HepG2 (cell line): ENCODE measurements at regions not wholly inside any gene's neighbourhood (a gene's known extent, or its start where the extent isn't known, plus 50 kb on each side); places are given as distances from the start of the nearest gene placed in this dataset.

Source experiments
- ATAC-seq: fragments of 200-7000 bp; cut with Tn5 transposase; 3 replicates; pipeline ENCODE4 v1.9.1; 2020; ENCODE audit warnings: mild to moderate bottlenecking, moderate library complexity
- BruUV-seq: library from RNA; stranded (reverse); fragments of 400-500 nt; replicated peaks from 2 replicates; lab custom pipeline; 2021; lab: Mats Ljungman, UMichigan
- CTCF ChIA-PET: fragments of 300-600 bp; formaldehyde crosslinking; extraction: SDS; loops from one replicate; lab custom pipeline; 2021; ENCODE audit warnings: low total read pairs, inconsistent platforms, low intra/inter-chr PET ratio; lab: Yijun Ruan, JAX
- POLR2A ChIA-PET: fragments of 350-600 bp; sonication (Branson Sonifier 250); formaldehyde crosslinking; loops from one replicate; lab custom pipeline; 2020; ENCODE audit warnings: antibody characterized with exemption, inconsistent platforms; lab: Yijun Ruan, JAX
- DNase-seq: peaks from one replicate; pipeline ENCODE4 v3.0.0-alpha.2; 2015; ENCODE audit warnings: low spot score
- FAIRE-seq: peaks from 3 replicates; lab custom pipeline; 2011; peaks lifted over from hg19 to GRCh38; lab: Jason Lieb, UNC
- H2AFZ ChIP-seq: one replicate; pipeline ENCODE4 v1.6.1; 2011; ENCODE audit warnings: low read length, inconsistent platforms
- H3K27ac ChIP-seq: fragments of 300-600 bp; 3 replicates; pipeline ENCODE4 v1.8.0; 2011; ENCODE audit warnings: mixed run types, mild to moderate bottlenecking, mixed read lengths, low read length, inconsistent platforms; ENCODE audit not compliant: insufficient read depth; ENCODE audit errors: extremely low read length
- H3K27me3 ChIP-seq, 2 experiments: fragments of 200-600 bp in 1 of 2; 2 replicates in 1 of 2; 3 replicates in 1 of 2; pipeline versions ENCODE4 v1.6.0 to v1.8.0; 2011; ENCODE audit warnings: low read length in 2 of 2, mild to moderate bottlenecking in 2 of 2, moderate library complexity in 2 of 2, inconsistent platforms in 1 of 2; ENCODE audit not compliant: insufficient read depth in 2 of 2, control insufficient read depth in 1 of 2
- H3K36me3 ChIP-seq, 2 experiments: fragments of 200-600 bp in 1 of 2; replicated peaks in 1 of 2; 2 replicates in 1 of 2; 3 replicates in 1 of 2; pipeline versions ENCODE4 v1.5.1 to v1.8.0; 2011; ENCODE audit warnings: low read length in 2 of 2, inconsistent platforms in 1 of 2; ENCODE audit not compliant: insufficient read depth in 2 of 2, control insufficient read depth in 1 of 2
- H3K4me1 ChIP-seq: 2 replicates; pipeline ENCODE4 v1.5.1; 2012; ENCODE audit warnings: low read length, inconsistent platforms; ENCODE audit not compliant: insufficient read depth
- H3K4me2 ChIP-seq: 2 replicates; pipeline ENCODE4 v1.6.0; 2011; ENCODE audit warnings: low read depth, low read length, inconsistent platforms
- H3K4me3 ChIP-seq, 3 experiments: fragments of 200-600 bp in 1 of 3; sonication (generic), shearing (Covaris generic) in 1 of 3; replicated peaks in 1 of 3; 2 replicates each; pipeline ENCODE4 v1.5.1; 2011 to 2016; ENCODE audit warnings: low read length in 3 of 3, inconsistent platforms in 2 of 3, low read depth in 2 of 3, mild to moderate bottlenecking in 2 of 3, control low read depth in 1 of 3, mixed read lengths in 1 of 3; ENCODE audit not compliant: insufficient read depth in 1 of 3
- H3K79me2 ChIP-seq: one replicate; pipeline ENCODE4 v1.6.1; 2011; ENCODE audit warnings: low read length, inconsistent platforms; ENCODE audit not compliant: insufficient read depth
- H3K9ac ChIP-seq: 2 replicates; pipeline ENCODE4 v1.6.0; 2011; ENCODE audit warnings: mild to moderate bottlenecking, low read depth, low read length, inconsistent platforms; ENCODE audit not compliant: insufficient read depth
- H3K9me3 ChIP-seq: 2 replicates; pipeline ENCODE4 v1.5.1; 2012; ENCODE audit warnings: mild to moderate bottlenecking, low read length
- H4K20me1 ChIP-seq: 2 replicates; pipeline ENCODE4 v1.6.0; 2011; ENCODE audit warnings: inconsistent platforms, mild to moderate bottlenecking, low read length, moderate library complexity; ENCODE audit not compliant: insufficient read depth
- CBX5 ChIP-seq: sonication (generic); formaldehyde crosslinking; IDR thresholded peaks from 2 replicates; pipeline ENCODE4 v1.4.0; 2020; ENCODE audit warnings: missing genetic modification reagents, borderline replicate concordance
- DNMT1 ChIP-seq: sonication (generic); formaldehyde crosslinking; IDR thresholded peaks from 2 replicates; pipeline ENCODE4 v1.5.1; 2020; ENCODE audit warnings: mild to moderate bottlenecking, missing genetic modification reagents
- GLI4 ChIP-seq: sonication (generic); formaldehyde crosslinking; IDR thresholded peaks from 2 replicates; pipeline ENCODE4 v1.5.1; 2020; ENCODE audit warnings: missing genetic modification reagents, mild to moderate bottlenecking, moderate library complexity, borderline replicate concordance
- HNF4G ChIP-seq, 2 experiments: sonication (generic) in 1 of 2; formaldehyde crosslinking in 1 of 2; IDR thresholded peaks; 2 replicates each; pipeline versions ENCODE4 v1.4.0 to v1.6.1; 2011 to 2020; ENCODE audit warnings: borderline replicate concordance in 2 of 2, low read depth in 2 of 2, mild to moderate bottlenecking in 2 of 2, low read length in 1 of 2, missing genetic modification reagents in 1 of 2, moderate library complexity in 1 of 2
- PRDM4 ChIP-seq: sonication (generic); formaldehyde crosslinking; IDR thresholded peaks from 2 replicates; pipeline ENCODE4 v1.9.0; 2021; ENCODE audit warnings: missing genetic modification reagents, borderline replicate concordance
- RFXAP ChIP-seq: sonication (generic); formaldehyde crosslinking; IDR thresholded peaks from 2 replicates; pipeline ENCODE4 v1.4.0; 2020; ENCODE audit warnings: missing genetic modification reagents, borderline replicate concordance
- RNF2 ChIP-seq: fragments of 450-650 bp; conservative IDR thresholded peaks from 2 replicates; pipeline ENCODE4 v1.6.1; 2016; ENCODE audit warnings: low read depth
- ZBTB33 ChIP-seq: sonication (generic); formaldehyde crosslinking; IDR thresholded peaks from 2 replicates; pipeline ENCODE4 v1.4.0; 2020; ENCODE audit warnings: missing genetic modification reagents
- ZKSCAN5 ChIP-seq: sonication (generic); formaldehyde crosslinking; IDR thresholded peaks from 2 replicates; pipeline ENCODE4 v1.5.1; 2020; ENCODE audit warnings: mild to moderate bottlenecking, missing genetic modification reagents
- ZNF264 ChIP-seq: sonication (generic); formaldehyde crosslinking; IDR thresholded peaks from 2 replicates; pipeline ENCODE4 v1.4.0; 2020; ENCODE audit warnings: missing genetic modification reagents
- ZNF451 ChIP-seq: sonication (generic); formaldehyde crosslinking; IDR thresholded peaks from 2 replicates; pipeline ENCODE4 v1.5.0; 2020; ENCODE audit warnings: mild to moderate bottlenecking, missing genetic modification reagents
- ZNF768 ChIP-seq: sonication (generic); formaldehyde crosslinking; IDR thresholded peaks from 2 replicates; pipeline ENCODE4 v1.4.0; 2020; ENCODE audit warnings: missing genetic modification reagents
- WGBS: methylation state at CpG from one replicate; pipeline ENCODE4 v1.1.6; 2017; ENCODE audit warnings: low lambda C conversion rate; 5-methylcytosine and 5-hydroxymethylcytosine counted together
- in situ Hi-C: cut with HindIII; loops from 2 replicates; pipeline ENCODE4 v1.10.0; 2017; ENCODE audit warnings: low pct_unique_long_range_greater_than_20kb; ENCODE audit not compliant: extremely low pct_ligation_motif_present
- intact Hi-C: fragments of 100-400 bp; cut with micrococcal nuclease; formaldehyde crosslinking; loops from one replicate; pipeline ENCODE4 v1.10.0; 2022; ENCODE audit not compliant: unreplicated experiment

GRCh38 chr5:17120209-17120608 lies 97.2 kb upstream of the BASP1 start:
- FAIRE-seq (no peak), DNase-seq (no peak), ATAC-seq (no peak)
- Histone ChIP-seq H3K4me3 (no peak overlapping the region), H3K9ac (no peak overlapping the region), H4K20me1 (no peaks in the 10 kb centered on the region), H3K4me1 (no peaks in the 10 kb centered on the region), H3K4me2 (no peak overlapping the region), H3K27me3 (peaks cover 0 to 3% of the 10 kb centered on the region in 2 experiments; a peak in 2 of 5 replicates), H3K79me2 (no peaks in the 10 kb centered on the region), H3K36me3 (no peaks in the 10 kb centered on the region), H2AFZ (no peak overlapping the region), H3K9me3 (no peaks in the 10 kb centered on the region), H3K27ac (no peak overlapping the region)
- 0% methylated on average over 3 of the region's 3 CpGs for WGBS
- no TSS peak for BruUV-seq
- ChIA-PET CTCF (no interaction called here), POLR2A (no interaction called here)
- intact Hi-C loops, result no loop called here
- in situ Hi-C loops, result no loop called here
- TF ChIP-seq ZKSCAN5 (CRISPR knock-in tag) (no peak), RFXAP (CRISPR knock-in tag) (no peak), GLI4 (CRISPR knock-in tag) (no peak), ZNF451 (CRISPR knock-in tag) (no peak), ZBTB33 (CRISPR knock-in tag) (no peak)

GRCh38 chr5:17121776-17122175 lies 95.7 kb upstream of the BASP1 start:
- POLR2A ChIA-PET, result no interaction called here
- H3K27me3 ChIP-seq, result peaks cover 0 to 3% of the 10 kb centered on the region in 2 experiments; a peak in 2 of 5 replicates
- H3K9me3 ChIP-seq, result no peaks in the 10 kb centered on the region
- H3K27ac ChIP-seq, result no peak overlapping the region
- no peak overlapping the region for H3K4me2 ChIP-seq
- intact Hi-C loops, result no loop called here
- no peaks in the 10 kb centered on the region for H4K20me1 ChIP-seq
- 6% methylated on average over 1 of the region's 3 CpGs for WGBS
- no peak for TF ChIP-seq ZNF264 (CRISPR knock-in tag)
- no peak for TF ChIP-seq RNF2
- no peak for TF ChIP-seq HNF4G (IDR thresholded peaks at IDR 0.05; ENCODE audit: borderline replicate concordance, low read depth, low read length)
- TF ChIP-seq HNF4G (CRISPR knock-in tag; IDR thresholded peaks at IDR 0.05; ENCODE audit: borderline replicate concordance, low read depth), result no peak
- TF ChIP-seq DNMT1 (CRISPR knock-in tag), result no peak
- no peak for TF ChIP-seq PRDM4 (CRISPR knock-in tag)
- TF ChIP-seq ZNF768 (CRISPR knock-in tag), result no peak
- TF ChIP-seq CBX5 (CRISPR knock-in tag), result no peak
- H3K79me2 ChIP-seq, result no peaks in the 10 kb centered on the region
- H3K4me1 ChIP-seq, result no peaks in the 10 kb centered on the region
- DNase-seq, result no peak
- FAIRE-seq, result no peak
- in situ Hi-C loops, result no loop called here
- no peak for ATAC-seq
- no peak overlapping the region for H2AFZ ChIP-seq
- no peaks in the 10 kb centered on the region for H3K36me3 ChIP-seq
- no peak overlapping the region for H3K9ac ChIP-seq
- H3K4me3 ChIP-seq, result no peak overlapping the region
- CTCF ChIA-PET, result no interaction called here
- no TSS peak for BruUV-seq
